PC-3 (cell line): ENCODE measurements at regions not wholly inside any gene's neighbourhood (a gene's known extent, or its start where the extent isn't known, plus 50 kb on each side); places are given as distances from the start of the nearest gene placed in this dataset.
"Not testable (repeated sequence)": the region's sequence is repeated elsewhere in the genome, so short reads cannot be mapped to it uniquely, and the experiment has no call there.

Experiments used
- ATAC-seq: fragments of 200-7000 bp; cut with Tn5 transposase; 2 replicates; pipeline ENCODE4 v1.9.1; 2020; ENCODE audit warnings: mild to moderate bottlenecking, moderate library complexity
- BruUV-seq: library from RNA; stranded (reverse); fragments of 400-500 nt; replicated peaks from 2 replicates; lab custom pipeline; 2021; lab: Mats Ljungman, UMichigan
- CTCF ChIA-PET: fragments of 300-600 bp; sonication (Branson Sonifier 250); formaldehyde crosslinking; loops from one replicate; lab custom pipeline; 2022; ENCODE audit warnings: antibody characterized with exemption; lab: Charles Lee
- POLR2A ChIA-PET: fragments of 300-600 bp; sonication (Branson Sonifier 250); formaldehyde crosslinking; loops from one replicate; lab custom pipeline; 2022; ENCODE audit warnings: antibody characterized with exemption; ENCODE audit not compliant: unreplicated experiment; lab: Charles Lee
- DNase-seq: peaks from one replicate; pipeline ENCODE4 v3.0.0-alpha.2; 2015
- H2AFZ ChIP-seq: fragments of 300-600 bp; sonication (generic); 2 replicates; pipeline ENCODE4 v1.6.0; 2016; ENCODE audit warnings: antibody characterized with exemption, low read length
- H3F3A ChIP-seq: fragments of 300-600 bp; sonication (generic); one replicate; pipeline ENCODE4 v1.6.0; 2017; ENCODE audit warnings: antibody characterized with exemption, low read length, control low read depth, mild to moderate bottlenecking; ENCODE audit not compliant: unreplicated experiment
- H3K27ac ChIP-seq: fragments of 300-600 bp; sonication (generic); 2 replicates; pipeline ENCODE4 v1.5.1; 2016; ENCODE audit warnings: mild to moderate bottlenecking, low read length
- H3K27me3 ChIP-seq: fragments of 300-600 bp; sonication (generic); 2 replicates; pipeline ENCODE4 v1.6.1; 2016; ENCODE audit warnings: low read length, mixed read lengths
- H3K36me3 ChIP-seq: fragments of 300-600 bp; sonication (generic); 2 replicates; pipeline ENCODE4 v1.6.1; 2016; ENCODE audit warnings: low read depth, mixed run types, low read length, mixed read lengths
- H3K4me1 ChIP-seq: fragments of 300-600 bp; sonication (generic); 2 replicates; pipeline ENCODE4 v1.5.1; 2016; ENCODE audit warnings: low read length; ENCODE audit not compliant: insufficient read depth
- H3K4me2 ChIP-seq: fragments of 300-600 bp; sonication (generic); 2 replicates; pipeline ENCODE4 v1.6.0; 2016; ENCODE audit warnings: low read length
- H3K4me3 ChIP-seq: fragments of 300-600 bp; sonication (generic); 2 replicates; pipeline ENCODE4 v1.5.1; 2016; ENCODE audit warnings: mild to moderate bottlenecking, low read length, mixed read lengths
- H3K79me2 ChIP-seq: fragments of 300-600 bp; sonication (generic); 2 replicates; pipeline ENCODE4 v1.6.1; 2017; ENCODE audit warnings: low read length, mixed read lengths
- H3K9ac ChIP-seq: fragments of 300-600 bp; sonication (generic); 2 replicates; pipeline ENCODE4 v1.6.0; 2016; ENCODE audit warnings: mild to moderate bottlenecking, low read length
- H3K9me2 ChIP-seq: fragments of 300-600 bp; sonication (generic); replicated peaks from 2 replicates; pipeline ENCODE4 v1.6.1; 2016; ENCODE audit warnings: mixed run types, low read length, mixed read lengths
- H3K9me3 ChIP-seq: fragments of 300-600 bp; sonication (generic); 2 replicates; pipeline ENCODE4 v1.6.1; 2016; ENCODE audit warnings: low read length, mixed read lengths
- H4K20me1 ChIP-seq: fragments of 300-600 bp; sonication (generic); 2 replicates; pipeline ENCODE4 v1.6.1; 2016; ENCODE audit warnings: low read length, mixed read lengths
- EZH2 ChIP-seq: fragments of 300-600 bp; sonication (generic); IDR thresholded peaks from one replicate; pipeline ENCODE4 v1.6.1; 2017; ENCODE audit warnings: antibody characterized with exemption, mild to moderate bottlenecking, low read length; ENCODE audit not compliant: unreplicated experiment
- EZH2phosphoT487 ChIP-seq: fragments of 300-600 bp; sonication (generic); IDR thresholded peaks from 2 replicates; pipeline ENCODE4 v1.6.1; 2018; ENCODE audit warnings: mild to moderate bottlenecking, antibody characterized with exemption, low read length, borderline replicate concordance
- intact Hi-C: fragments of 100-400 bp; cut with micrococcal nuclease; formaldehyde crosslinking; loops from 2 replicates; pipeline ENCODE4 v1.9.0; 2023
- TF ChIP-seq, protein P1 (sequence below): fragments of 300-600 bp; sonication (generic); conservative IDR thresholded peaks from 2 replicates; pipeline ENCODE4 v1.5.1; 2017; ENCODE audit warnings: antibody characterized with exemption, low read depth, mild to moderate bottlenecking, low read length

DNA sequence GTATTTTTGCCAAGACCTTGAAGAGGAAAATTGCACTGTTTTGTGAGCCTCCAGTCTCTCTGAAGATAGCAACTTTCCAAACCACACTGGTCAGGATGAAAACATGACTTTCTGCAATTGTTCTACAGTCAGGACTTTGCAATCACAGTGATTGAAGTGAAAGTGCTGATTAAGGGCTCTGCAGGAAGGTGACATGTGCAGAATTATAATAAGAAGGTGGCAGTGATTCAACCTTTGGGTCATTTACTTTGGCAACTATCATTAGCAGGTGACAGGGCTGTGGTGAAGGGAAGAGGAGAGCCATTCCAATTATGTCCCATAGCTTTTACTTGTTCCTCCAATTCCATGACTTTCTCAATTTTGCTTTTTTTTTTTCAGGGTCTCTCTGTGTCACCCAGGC lies 350.0 kb upstream of the FZD8 start:
- H3K9ac ChIP-seq = no peak overlapping the region
- H3F3A ChIP-seq = no peaks in the 10 kb centered on the region
- no peaks in the 10 kb centered on the region for H3K9me2 ChIP-seq
- CTCF ChIA-PET = no interaction called here
- POLR2A ChIA-PET = no interaction called here
- TF ChIP-seq, protein P1, sequence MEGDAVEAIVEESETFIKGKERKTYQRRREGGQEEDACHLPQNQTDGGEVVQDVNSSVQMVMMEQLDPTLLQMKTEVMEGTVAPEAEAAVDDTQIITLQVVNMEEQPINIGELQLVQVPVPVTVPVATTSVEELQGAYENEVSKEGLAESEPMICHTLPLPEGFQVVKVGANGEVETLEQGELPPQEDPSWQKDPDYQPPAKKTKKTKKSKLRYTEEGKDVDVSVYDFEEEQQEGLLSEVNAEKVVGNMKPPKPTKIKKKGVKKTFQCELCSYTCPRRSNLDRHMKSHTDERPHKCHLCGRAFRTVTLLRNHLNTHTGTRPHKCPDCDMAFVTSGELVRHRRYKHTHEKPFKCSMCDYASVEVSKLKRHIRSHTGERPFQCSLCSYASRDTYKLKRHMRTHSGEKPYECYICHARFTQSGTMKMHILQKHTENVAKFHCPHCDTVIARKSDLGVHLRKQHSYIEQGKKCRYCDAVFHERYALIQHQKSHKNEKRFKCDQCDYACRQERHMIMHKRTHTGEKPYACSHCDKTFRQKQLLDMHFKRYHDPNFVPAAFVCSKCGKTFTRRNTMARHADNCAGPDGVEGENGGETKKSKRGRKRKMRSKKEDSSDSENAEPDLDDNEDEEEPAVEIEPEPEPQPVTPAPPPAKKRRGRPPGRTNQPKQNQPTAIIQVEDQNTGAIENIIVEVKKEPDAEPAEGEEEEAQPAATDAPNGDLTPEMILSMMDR = no peak
- TF ChIP-seq EZH2 (no peak), EZH2phosphoT487 (no peak)
- no peaks in the 10 kb centered on the region for H3K79me2 ChIP-seq
- H3K27me3 ChIP-seq = no peaks in the 10 kb centered on the region
- no peak overlapping the region for H3K4me2 ChIP-seq
- H3K36me3 ChIP-seq = no peaks in the 10 kb centered on the region
- no peaks in the 10 kb centered on the region for H3K9me3 ChIP-seq
- DNase-seq (no peak), ATAC-seq (peak; percentile 22; the same call in 1 of the 2 replicates)
- H2AFZ ChIP-seq = no peak overlapping the region
- no TSS peak for BruUV-seq
- no peaks in the 10 kb centered on the region for H4K20me1 ChIP-seq
- H3K4me3 ChIP-seq = no peak overlapping the region
- no peak overlapping the region for H3K27ac ChIP-seq
- intact Hi-C loops = no loop called here
- H3K4me1 ChIP-seq = no peaks in the 10 kb centered on the region

DNA sequence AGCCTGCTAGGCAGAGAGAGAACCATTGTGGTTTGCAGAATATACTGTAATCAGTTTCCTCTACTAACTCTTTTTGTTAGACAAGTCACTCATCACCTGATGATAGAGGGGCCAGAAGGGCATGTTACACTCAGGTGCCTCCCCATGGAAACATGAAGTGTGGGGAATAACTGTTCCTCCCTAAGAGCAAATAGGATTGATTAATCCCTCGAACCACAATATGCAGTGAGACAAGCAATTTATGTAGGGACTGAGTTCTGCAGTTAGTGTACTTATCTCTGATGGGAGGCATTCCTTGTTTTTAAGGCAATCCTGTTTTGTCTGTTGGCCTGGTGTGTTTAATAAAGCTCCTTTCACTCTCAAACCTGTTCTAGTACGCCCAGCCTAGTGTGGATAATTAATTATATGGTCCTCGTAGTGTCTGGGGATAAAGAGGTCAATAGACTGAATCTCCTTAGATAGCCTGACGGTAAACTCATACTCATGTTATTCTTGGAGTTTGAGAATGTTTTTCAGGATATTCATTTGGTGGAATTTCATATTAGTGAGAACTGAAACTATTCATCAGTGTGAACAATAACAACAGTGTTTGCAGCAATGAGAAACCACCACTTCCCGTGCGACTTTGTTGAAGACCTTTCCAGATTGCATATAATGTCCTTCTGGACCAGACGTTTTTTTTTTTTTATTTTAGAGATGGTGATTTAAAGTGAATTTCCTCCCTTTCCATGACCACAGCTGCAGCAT lies 344.8 kb upstream of the FZD8 start:
- Histone ChIP-seq H3K4me2 (no peak overlapping the region), H3K4me3 (no peak overlapping the region), H3K9me3 (no peaks in the 10 kb centered on the region), H3K36me3 (no peaks in the 10 kb centered on the region), H2AFZ (peak overlapping the region; percentile 24), H3K27me3 (no peaks in the 10 kb centered on the region), H4K20me1 (no peaks in the 10 kb centered on the region), H3K4me1 (no peaks in the 10 kb centered on the region), H3K9me2 (no peaks in the 10 kb centered on the region), H3F3A (no peaks in the 10 kb centered on the region), H3K27ac (no peak overlapping the region), H3K79me2 (no peaks in the 10 kb centered on the region), H3K9ac (no peak overlapping the region)
- POLR2A ChIA-PET = no interaction called here
- CTCF ChIA-PET = interaction anchor here (0.6 kb wide), 1 partner anchor 48 kb away, joined by 3 read pairs; no protein-coding TSS in a partner anchor
- no peak for TF ChIP-seq EZH2
- TF ChIP-seq, protein P1 = no peak
- TF ChIP-seq EZH2phosphoT487 = no peak
- no TSS peak for BruUV-seq
- DNase-seq (no peak), ATAC-seq (no peak)
- intact Hi-C loops = no loop called here

DNA sequence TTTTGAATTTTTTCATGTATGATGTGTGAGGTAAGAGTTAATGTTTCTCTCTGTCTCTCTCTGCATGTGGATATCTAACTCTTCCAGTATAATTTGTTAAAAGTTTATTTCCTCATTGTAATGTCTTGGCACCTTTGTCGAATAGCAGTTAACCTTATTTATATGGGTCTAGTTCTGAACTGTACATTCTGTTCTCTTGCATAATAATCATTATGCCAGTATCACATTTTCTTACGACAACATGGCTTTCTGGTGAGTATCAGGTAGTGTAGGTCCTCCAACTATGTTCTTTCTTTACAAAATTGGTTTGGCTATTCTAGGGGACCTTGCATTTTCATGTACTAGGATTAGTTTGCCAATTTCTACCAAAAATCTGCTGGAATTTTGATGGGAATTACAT lies 337.0 kb upstream of the FZD8 start:
- Histone ChIP-seq H2AFZ (no peak overlapping the region), H3K36me3 (no peaks in the 10 kb centered on the region), H3K9me2 (no peaks in the 10 kb centered on the region), H3K4me1 (no peaks in the 10 kb centered on the region), H3K79me2 (no peaks in the 10 kb centered on the region), H3K9ac (no peak overlapping the region), H3F3A (no peaks in the 10 kb centered on the region), H3K4me2 (no peak overlapping the region), H3K4me3 (no peak overlapping the region), H3K27ac (no peak overlapping the region), H3K9me3 (no peaks in the 10 kb centered on the region), H4K20me1 (no peaks in the 10 kb centered on the region), H3K27me3 (no peaks in the 10 kb centered on the region)
- ChIA-PET POLR2A (no interaction called here), CTCF (no interaction called here)
- intact Hi-C loops = no loop called here
- no TSS peak for BruUV-seq
- DNase-seq = no peak
- TF ChIP-seq, protein P1 = no peak
- ATAC-seq = no peak

DNA sequence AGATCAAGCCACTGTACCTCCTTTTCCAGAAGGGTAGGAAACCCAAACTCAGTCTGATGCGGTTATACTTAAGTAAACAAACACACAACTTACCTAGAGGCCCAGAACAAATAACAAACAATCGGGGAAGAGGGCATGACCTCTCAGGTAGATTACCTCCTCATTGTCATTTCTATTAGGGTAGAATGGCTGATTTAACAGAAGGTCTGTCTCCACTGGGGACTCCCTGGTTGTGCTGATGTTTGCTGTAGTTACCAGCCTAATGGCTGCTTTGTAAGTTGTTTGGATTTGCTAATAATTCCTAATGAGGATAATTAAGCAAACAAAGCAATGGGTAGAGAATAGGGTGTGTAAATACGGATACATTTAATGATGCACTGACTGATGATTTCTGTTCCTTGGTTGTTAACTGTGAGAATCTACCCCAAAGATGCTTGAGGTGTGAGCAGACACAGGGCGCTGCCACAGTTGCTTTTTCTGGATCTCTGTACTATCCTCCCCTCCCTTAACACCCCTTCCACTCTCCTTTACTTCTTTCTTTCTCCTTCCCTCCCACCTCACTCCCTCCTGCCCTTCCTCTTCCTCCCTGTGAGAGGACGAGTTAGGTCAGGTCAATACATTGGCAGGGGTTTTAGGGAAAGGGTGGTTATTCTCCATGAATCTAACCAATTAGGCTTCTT lies 332.0 kb upstream of the FZD8 start:
- POLR2A ChIA-PET, DNase-seq, H3F3A ChIP-seq, intact Hi-C loops, H3K9me3 ChIP-seq, H3K4me1 ChIP-seq, CTCF ChIA-PET, H4K20me1 ChIP-seq, H3K79me2 ChIP-seq, H3K9ac ChIP-seq, H3K27ac ChIP-seq, H3K9me2 ChIP-seq, H2AFZ ChIP-seq, H3K4me2 ChIP-seq, H3K4me3 ChIP-seq, BruUV-seq, H3K27me3 ChIP-seq, H3K36me3 ChIP-seq, ATAC-seq: not testable (repeated sequence)
